H1 (cell line): ENCODE measurements at regions not wholly inside any gene's neighbourhood (a gene's known extent, or its start where the extent isn't known, plus 50 kb on each side); places are given as distances from the start of the nearest gene placed in this dataset.

Experiments used
- CTCF ChIA-PET: fragments of 300-600 bp; sonication (Branson Sonifier 250); formaldehyde crosslinking; loops from one replicate; lab custom pipeline; 2021; ENCODE audit not compliant: partially characterized antibody; lab: Charles Lee
- POLR2A ChIA-PET: fragments of 300-600 bp; sonication (Branson Sonifier 250); formaldehyde crosslinking; loops from one replicate; lab custom pipeline; 2021; ENCODE audit warnings: inconsistent platforms; ENCODE audit not compliant: partially characterized antibody; lab: Charles Lee
- DNase-seq, 2 experiments: peaks; one replicate each; pipeline versions ENCODE4 v3.0.0 to v3.0.0-alpha.2; 2010 to 2022; ENCODE audit warnings: low spot score in 2 of 2, low read depth in 1 of 2, mixed read lengths in 1 of 2
- FAIRE-seq: peaks from 2 replicates; lab custom pipeline; 2011; peaks lifted over from hg19 to GRCh38; lab: Jason Lieb, UNC
- H2AFZ ChIP-seq: 2 replicates; pipeline ENCODE4 v1.8.1; 2012; ENCODE audit warnings: low read length, inconsistent platforms
- H2AK5ac ChIP-seq: 2 replicates; pipeline ENCODE4 v1.6.1; 2013; ENCODE audit warnings: low read depth, low read length
- H2BK120ac ChIP-seq: replicated peaks from 2 replicates; pipeline ENCODE3; 2013; ENCODE audit warnings: low read depth, low read length, inconsistent platforms
- H2BK12ac ChIP-seq: 2 replicates; pipeline ENCODE4 v1.6.1; 2013; ENCODE audit warnings: low read depth, low read length
- H2BK15ac ChIP-seq: 2 replicates; pipeline ENCODE4 v1.6.1; 2013; ENCODE audit warnings: low read length
- H2BK20ac ChIP-seq: 2 replicates; pipeline ENCODE4 v1.6.1; 2013; ENCODE audit warnings: low read length
- H2BK5ac ChIP-seq: 2 replicates; pipeline ENCODE4 v1.6.1; 2013; ENCODE audit warnings: low read depth, low read length
- H3K14ac ChIP-seq: 2 replicates; pipeline ENCODE4 v1.6.1; 2013; ENCODE audit warnings: inconsistent platforms; ENCODE audit not compliant: insufficient read length
- H3K18ac ChIP-seq: 2 replicates; pipeline ENCODE4 v1.6.1; 2013; ENCODE audit warnings: low read length; ENCODE audit errors: extremely low read depth
- H3K23ac ChIP-seq: 2 replicates; pipeline ENCODE4 v1.6.1; 2013; ENCODE audit warnings: inconsistent platforms; ENCODE audit not compliant: insufficient read length
- H3K23me2 ChIP-seq: 2 replicates; pipeline ENCODE4 v1.6.1; 2013; ENCODE audit warnings: low read depth, low read length
- H3K27ac ChIP-seq: 2 replicates; pipeline ENCODE4 v1.6.1; 2011; ENCODE audit warnings: low read depth, low read length, inconsistent platforms
- H3K27me3 ChIP-seq, 4 experiments: replicated peaks in 1 of 4; 1 replicate in 1 of 4; 2 replicates in 3 of 4; pipeline versions ENCODE4 v1.6.1 to v1.8.1; 2011 to 2013; ENCODE audit warnings: low read length in 3 of 4, mild to moderate bottlenecking in 3 of 4, inconsistent platforms in 2 of 4, mixed read lengths in 2 of 4, moderate library complexity in 1 of 4; ENCODE audit not compliant: control insufficient read depth in 3 of 4, insufficient read depth in 3 of 4; ENCODE audit errors: extremely low read depth in 1 of 4
- H3K36me3 ChIP-seq, 4 experiments: 2 replicates each; pipeline versions ENCODE4 v1.6.1 to v1.8.1; 2011 to 2013; ENCODE audit warnings: mild to moderate bottlenecking in 4 of 4, low read length in 3 of 4, moderate library complexity in 2 of 4, control low read depth in 1 of 4, inconsistent platforms in 1 of 4; ENCODE audit not compliant: insufficient read depth in 4 of 4, control insufficient read depth in 2 of 4
- H3K4ac ChIP-seq: replicated peaks from 2 replicates; pipeline ENCODE3; 2013; ENCODE audit warnings: low read length, low read depth, mixed read lengths, inconsistent platforms; ENCODE audit not compliant: insufficient read length
- H3K4me1 ChIP-seq, 4 experiments: replicated peaks in 1 of 4; 1 replicate in 1 of 4; 2 replicates in 3 of 4; pipeline versions ENCODE4 v1.6.1 to v1.8.1; 2011 to 2013; ENCODE audit warnings: low read length in 3 of 4, inconsistent platforms in 2 of 4, mixed read lengths in 1 of 4; ENCODE audit not compliant: insufficient read depth in 4 of 4, control insufficient read depth in 3 of 4
- H3K4me2 ChIP-seq, 2 experiments: 2 replicates each; pipeline versions ENCODE4 v1.6.1 to v1.8.1; 2011 to 2013; ENCODE audit warnings: low read depth in 2 of 2, low read length in 2 of 2, control low read depth in 1 of 2, inconsistent platforms in 1 of 2, mild to moderate bottlenecking in 1 of 2; ENCODE audit not compliant: insufficient read depth in 1 of 2
- H3K4me3 ChIP-seq, 4 experiments: fragments of 200-600, 300-600 bp in 1 of 4; sonication (generic), shearing (Covaris generic), sonication (Bioruptor Twin) in 1 of 4; 2 replicates each; pipeline versions ENCODE4 v1.5.1 to v1.8.1; 2011 to 2016; ENCODE audit warnings: low read length in 4 of 4, low read depth in 3 of 4, control low read depth in 2 of 4, inconsistent platforms in 2 of 4, mild to moderate bottlenecking in 2 of 4, mixed read lengths in 1 of 4, moderate library complexity in 1 of 4; ENCODE audit not compliant: insufficient read depth in 2 of 4; ENCODE audit errors: extremely low read depth in 1 of 4
- H3K56ac ChIP-seq: replicated peaks from 2 replicates; pipeline ENCODE3; 2013; ENCODE audit warnings: low read depth, mild to moderate bottlenecking, mixed read lengths, low read length, inconsistent platforms; ENCODE audit not compliant: insufficient read length
- H3K79me1 ChIP-seq: 2 replicates; pipeline ENCODE4 v1.6.1; 2013; ENCODE audit warnings: low read depth, low read length, control low read depth
- H3K79me2 ChIP-seq, 2 experiments: 2 replicates each; pipeline versions ENCODE4 v1.6.1 to v1.8.1; 2012 to 2013; ENCODE audit warnings: low read length in 2 of 2, mild to moderate bottlenecking in 2 of 2, inconsistent platforms in 1 of 2; ENCODE audit not compliant: insufficient read depth in 2 of 2, control insufficient read depth in 1 of 2
- H3K9ac ChIP-seq, 4 experiments: replicated peaks in 1 of 4; 1 replicate in 1 of 4; 2 replicates in 3 of 4; pipeline versions ENCODE4 v1.6.1 to v1.8.1; 2011 to 2013; ENCODE audit warnings: low read depth in 3 of 4, low read length in 3 of 4, control low read depth in 2 of 4, mild to moderate bottlenecking in 2 of 4, moderate library complexity in 2 of 4, inconsistent platforms in 1 of 4; ENCODE audit errors: extremely low read depth in 1 of 4
- H3K9me3 ChIP-seq, 2 experiments: 2 replicates each; pipeline versions ENCODE4 v1.6.1 to v1.8.1; 2012 to 2013; ENCODE audit warnings: mild to moderate bottlenecking in 2 of 2, moderate library complexity in 2 of 2, control low read depth in 1 of 2, inconsistent platforms in 1 of 2, low read depth in 1 of 2, low read length in 1 of 2, mixed read lengths in 1 of 2; ENCODE audit not compliant: insufficient read depth in 2 of 2
- H4K20me1 ChIP-seq, 2 experiments: replicated peaks in 1 of 2; 2 replicates each; pipeline versions ENCODE3 to v1.8.1; 2011 to 2013; ENCODE audit warnings: inconsistent platforms in 2 of 2, low read length in 2 of 2, mild to moderate bottlenecking in 1 of 2; ENCODE audit not compliant: insufficient read depth in 2 of 2, control insufficient read depth in 1 of 2
- H4K5ac ChIP-seq: 2 replicates; pipeline ENCODE4 v1.6.1; 2013; ENCODE audit warnings: low read length, low read depth, mixed read lengths, inconsistent platforms; ENCODE audit not compliant: insufficient read length
- H4K8ac ChIP-seq: 2 replicates; pipeline ENCODE4 v1.8.0; 2013; ENCODE audit warnings: mild to moderate bottlenecking, moderate library complexity, low read length, inconsistent platforms; ENCODE audit not compliant: insufficient read depth; ENCODE audit errors: extremely low read depth
- H4K91ac ChIP-seq: replicated peaks from 2 replicates; pipeline ENCODE3; 2013; ENCODE audit warnings: low read length, mixed read lengths, inconsistent platforms; ENCODE audit not compliant: insufficient read length
- CTCF ChIP-seq, 3 experiments: IDR thresholded peaks; 1 replicate in 2 of 3; 2 replicates in 1 of 3; pipeline versions ENCODE4 v1.5.1 to v1.6.1; 2011; ENCODE audit warnings: low read length in 3 of 3, mild to moderate bottlenecking in 3 of 3, inconsistent platforms in 2 of 3, low read depth in 1 of 3, moderate library complexity in 1 of 3; ENCODE audit not compliant: insufficient read depth in 1 of 3; ENCODE audit errors: control extremely low read depth in 1 of 3
- GTF2F1 ChIP-seq: IDR thresholded peaks from 2 replicates; pipeline ENCODE4 v1.6.1; 2012; ENCODE audit warnings: low read depth, low read length, improper control_type of control experiment, borderline replicate concordance
- HDAC2 ChIP-seq, 2 experiments: fragments of 300-600 bp in 1 of 2; sonication (generic) in 1 of 2; IDR thresholded peaks; 2 replicates each; pipeline ENCODE4 v1.6.1; 2011 to 2012; ENCODE audit warnings: low read depth in 2 of 2, low read length in 2 of 2, mild to moderate bottlenecking in 2 of 2, moderate library complexity in 2 of 2, borderline replicate concordance in 1 of 2, inconsistent platforms in 1 of 2
- RAD21 ChIP-seq, 2 experiments: IDR thresholded peaks in 1 of 2; conservative IDR thresholded peaks in 1 of 2; 2 replicates each; pipeline ENCODE4 v1.6.1; 2011; ENCODE audit warnings: low read depth in 2 of 2, low read length in 2 of 2, improper control_type of control experiment in 1 of 2, inconsistent platforms in 1 of 2, mild to moderate bottlenecking in 1 of 2, moderate library complexity in 1 of 2
- TCF12 ChIP-seq: IDR thresholded peaks from 2 replicates; pipeline ENCODE4 v1.6.1; 2011; ENCODE audit warnings: low read depth, mild to moderate bottlenecking, low read length
- YY1 ChIP-seq: IDR thresholded peaks from 2 replicates; pipeline ENCODE4 v1.6.1; 2011; ENCODE audit warnings: low read depth, mild to moderate bottlenecking, low read length
- WGBS, 2 experiments: shearing (Covaris generic) in 1 of 2; methylation state at CpG; one replicate each; pipeline versions ENCODE4 v1.1.6 to v1.1.7; 2013 to 2015; ENCODE audit warnings: low lambda C conversion rate in 2 of 2, mixed read lengths in 2 of 2, inconsistent platforms in 1 of 2, low coverage in 1 of 2, missing lambda C conversion rate in 1 of 2; ENCODE audit not compliant: insufficient replicate concordance in 2 of 2, insufficient coverage in 1 of 2, insufficient read length in 1 of 2; ENCODE audit errors: extremely low coverage in 1 of 2, missing lambda C conversion rate in 1 of 2; 5-methylcytosine and 5-hydroxymethylcytosine counted together
- TF ChIP-seq, protein P1 (sequence below): IDR thresholded peaks from 2 replicates; pipeline ENCODE4 v1.6.1; 2011; ENCODE audit warnings: low read length, improper control_type of control experiment

DNA sequence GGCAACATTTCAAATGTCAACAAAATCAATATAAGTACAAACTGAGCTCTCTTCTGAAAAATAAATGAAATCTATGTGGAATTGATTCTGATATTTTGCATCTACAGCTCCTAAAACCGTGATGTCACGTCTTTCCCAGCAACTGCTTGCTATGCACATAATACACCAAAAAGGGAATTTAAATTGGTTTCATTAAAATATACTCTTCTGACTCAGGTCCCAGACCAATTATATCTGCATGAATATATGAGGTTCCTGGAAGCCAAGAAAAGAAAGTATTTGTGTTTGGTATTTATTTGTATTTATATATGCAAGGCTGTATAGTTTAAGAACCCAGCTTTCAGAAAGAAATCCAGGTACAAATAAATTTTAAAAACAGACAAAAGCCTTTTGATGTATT, 1282.5 kb downstream of the SUCLG1 start:
- Histone ChIP-seq H4K91ac (no peak overlapping the region), H2BK120ac (no peak overlapping the region), H3K14ac (no peak overlapping the region), H3K56ac (no peak overlapping the region), H3K4ac (no peak overlapping the region), H3K79me2 (no peaks in the 10 kb centered on the region), H2BK12ac (no peak overlapping the region), H3K79me1 (no peaks in the 10 kb centered on the region), H3K36me3 (no peaks in the 10 kb centered on the region), H4K8ac (no peak overlapping the region), H2AK5ac (no peak overlapping the region), H3K4me1 (no peaks in the 10 kb centered on the region), H3K4me2 (no peak overlapping the region), H3K4me3 (no peak overlapping the region), H2AFZ (no peak overlapping the region), H3K18ac (no peak overlapping the region), H2BK20ac (no peak overlapping the region), H2BK5ac (no peak overlapping the region), H4K20me1 (no peaks in the 10 kb centered on the region), H3K23me2 (no peaks in the 10 kb centered on the region), H2BK15ac (no peak overlapping the region), H3K27me3 (no peaks in the 10 kb centered on the region), H3K9ac (no peak overlapping the region), H3K9me3 (peaks cover 6 to 10% of the 10 kb centered on the region in 2 experiments; a peak in 2 of 4 replicates), H4K5ac (no peak overlapping the region), H3K27ac (no peak overlapping the region), H3K23ac (no peak overlapping the region)
- CTCF ChIA-PET = interaction anchor here (0.6 to 2.4 kb wide), 3 partner anchors 10 to 833 kb away, joined by 3 to 5 read pairs (median 3); no protein-coding TSS in a partner anchor
- FAIRE-seq = no peak
- DNase-seq = no peak
- POLR2A ChIA-PET = no interaction called here
- no peak for TF ChIP-seq YY1
- TF ChIP-seq HDAC2 (IDR thresholded peaks at IDR 0.05; ENCODE audit: borderline replicate concordance in 1 of 2, low read depth in 2 of 2, low read length in 2 of 2) = no peak
- TF ChIP-seq GTF2F1 = no peak
- no peak for TF ChIP-seq TCF12
- TF ChIP-seq, protein P1, sequence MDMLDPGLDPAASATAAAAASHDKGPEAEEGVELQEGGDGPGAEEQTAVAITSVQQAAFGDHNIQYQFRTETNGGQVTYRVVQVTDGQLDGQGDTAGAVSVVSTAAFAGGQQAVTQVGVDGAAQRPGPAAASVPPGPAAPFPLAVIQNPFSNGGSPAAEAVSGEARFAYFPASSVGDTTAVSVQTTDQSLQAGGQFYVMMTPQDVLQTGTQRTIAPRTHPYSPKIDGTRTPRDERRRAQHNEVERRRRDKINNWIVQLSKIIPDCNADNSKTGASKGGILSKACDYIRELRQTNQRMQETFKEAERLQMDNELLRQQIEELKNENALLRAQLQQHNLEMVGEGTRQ = no peak
- TF ChIP-seq RAD21 (IDR thresholded peaks at IDR 0.05 in 1 of 2, conservative IDR thresholded peaks at IDR 0.05 in 1 of 2; ENCODE audit: low read depth in 2 of 2, low read length in 2 of 2) = no peak
- TF ChIP-seq CTCF (IDR thresholded peaks at IDR 0.05; ENCODE audit: control extremely low read depth in 1 of 3, insufficient read depth in 1 of 3, low read depth in 1 of 3, low read length in 3 of 3) = no peak
- 100% methylated on average over 2 of the region's 2 CpGs; no CpG with 5 or more reads in 1 of the 2 experiments for WGBS, 2 experiments
